Naive thymus-derived CD4-positive, alpha-beta T cell (primary cell): ENCODE measurements at regions not wholly inside any gene's neighbourhood (a gene's known extent, or its start where the extent isn't known, plus 50 kb on each side); places are given as distances from the start of the nearest gene placed in this dataset.
A peak's percentile ranks its signal among the peaks of the same experiment; 100 is the strongest.
"Not testable (repeated sequence)": the region's sequence is repeated elsewhere in the genome, so short reads cannot be mapped to it uniquely, and the experiment has no call there.

Experiments
- ATAC-seq: fragments of 150-1000 bp; cut with Tn5 transposase; 2 replicates; pipeline ENCODE4 v1.10.0; 2021; ENCODE audit warnings: mild to moderate bottlenecking, moderate library complexity
- CTCF ChIA-PET: fragments of 350-600 bp; sonication (Branson Sonifier 250); formaldehyde crosslinking; loops from one replicate; lab custom pipeline; 2021; ENCODE audit warnings: antibody characterized with exemption; lab: Charles Lee
- POLR2A ChIA-PET: fragments of 350-600 bp; sonication (Branson Sonifier 250); formaldehyde crosslinking; loops from one replicate; lab custom pipeline; 2021; ENCODE audit warnings: antibody characterized with exemption, inconsistent platforms; lab: Charles Lee
- DNase-seq, 9 donors: peaks; one replicate each; pipeline versions ENCODE4 v3.0.0 to v3.0.0-alpha.2; 2020 to 2022; ENCODE audit warnings: mixed read lengths in 1 of 9
- H3K27ac ChIP-seq: one replicate; pipeline ENCODE4 v1.7.0; 2013; ENCODE audit warnings: mild to moderate bottlenecking, low read depth, low read length, moderate library complexity
- H3K27me3 ChIP-seq, 2 donors: one replicate each; pipeline ENCODE4 v1.7.0; 2013; ENCODE audit warnings: low read length in 2 of 2, mild to moderate bottlenecking in 2 of 2, moderate library complexity in 2 of 2; ENCODE audit not compliant: control insufficient read depth in 2 of 2, insufficient read depth in 2 of 2
- H3K36me3 ChIP-seq, 3 experiments: 1 replicate in 2 of 3; 2 replicates in 1 of 3; pipeline ENCODE4 v1.7.0; 2013; ENCODE audit warnings: low read length in 3 of 3, mild to moderate bottlenecking in 3 of 3, moderate library complexity in 1 of 3; ENCODE audit not compliant: insufficient read depth in 3 of 3, control insufficient read depth in 2 of 3
- H3K4me1 ChIP-seq, 2 donors: one replicate each; pipeline ENCODE4 v1.7.0; 2013; ENCODE audit warnings: low read length in 2 of 2, mild to moderate bottlenecking in 2 of 2, moderate library complexity in 1 of 2; ENCODE audit not compliant: control insufficient read depth in 2 of 2, insufficient read depth in 2 of 2
- H3K4me3 ChIP-seq: 2 replicates; pipeline ENCODE4 v1.7.0; 2013; ENCODE audit warnings: mild to moderate bottlenecking, low read length
- H3K9me3 ChIP-seq, 3 experiments: 1 replicate in 2 of 3; 2 replicates in 1 of 3; pipeline ENCODE4 v1.7.0; 2013; ENCODE audit warnings: low read length in 3 of 3; ENCODE audit not compliant: control insufficient read depth in 2 of 3
- H3K27ac Mint-ChIP-seq, 9 donors: one replicate each; pipeline ENCODE4 v1.8.0; 2020 to 2022; ENCODE audit warnings: mixed read lengths in 9 of 9, mild to moderate bottlenecking in 8 of 9, moderate library complexity in 5 of 9, inconsistent platforms in 2 of 9
- H3K27me3 Mint-ChIP-seq, 5 donors: one replicate each; pipeline ENCODE4 v1.8.0; 2021 to 2022; ENCODE audit warnings: mixed read lengths in 5 of 5, mild to moderate bottlenecking in 1 of 5
- H3K36me3 Mint-ChIP-seq, 5 donors: one replicate each; pipeline ENCODE4 v1.8.0; 2020 to 2022; ENCODE audit warnings: mixed read lengths in 5 of 5, mild to moderate bottlenecking in 3 of 5, inconsistent platforms in 1 of 5
- H3K4me1 Mint-ChIP-seq, 7 donors: one replicate each; pipeline ENCODE4 v1.8.0; 2020 to 2022; ENCODE audit warnings: mixed read lengths in 7 of 7, mild to moderate bottlenecking in 3 of 7, inconsistent platforms in 1 of 7
- H3K4me3 Mint-ChIP-seq, 10 donors: one replicate each; pipeline ENCODE4 v1.8.0; 2020 to 2022; ENCODE audit warnings: mild to moderate bottlenecking in 10 of 10, mixed read lengths in 10 of 10, moderate library complexity in 6 of 10, inconsistent platforms in 2 of 10
- H3K9me3 Mint-ChIP-seq, 11 donors: one replicate each; pipeline ENCODE4 v1.8.0; 2020 to 2022; ENCODE audit warnings: mixed read lengths in 11 of 11, mild to moderate bottlenecking in 4 of 11, inconsistent platforms in 1 of 11, moderate library complexity in 1 of 11
- intact Hi-C, 2 donors: fragments of 100-400 bp; cut with micrococcal nuclease; formaldehyde crosslinking; loops; one replicate each; pipeline ENCODE4 v1.15.1; 2023

GRCh38 chrX:1093586-1094421 is 118.6 kb downstream of the CRLF2 start:
- H3K9me3 Mint-ChIP-seq: peaks cover 0 to 12% (median 9%) of the 10 kb centered on the region in 11 donors
- ChIA-PET POLR2A (no interaction called here), CTCF (no interaction called here)
- ATAC-seq (peak; percentile 14), DNase-seq (peak in 1 of 9 donors; percentile 22)
- Histone ChIP-seq H3K36me3 (no peaks in the 10 kb centered on the region), H3K4me1 (no peaks in the 10 kb centered on the region), H3K9me3 (peaks cover 0 to 9% (median 6%) of the 10 kb centered on the region in 3 experiments), H3K27ac (peak overlapping the region; percentile 56), H3K27me3 (no peaks in the 10 kb centered on the region), H3K4me3 (peak overlapping the region; percentile 13)
- H3K4me3 Mint-ChIP-seq: peak overlapping the region; percentile 63 to 87 (median 78)
- intact Hi-C loops: loop anchor here in 1 of 2 donors (5.0 to 10.0 kb wide), 2 partner anchors 71 to 113 kb away; no protein-coding TSS in a partner anchor
- H3K36me3 Mint-ChIP-seq: no peaks in the 10 kb centered on the region
- H3K27ac Mint-ChIP-seq: peak overlapping the region; percentile 72 to 97 (median 89)
- peaks cover 0 to 3% (median 1%) of the 10 kb centered on the region in 5 donors for H3K27me3 Mint-ChIP-seq
- peaks cover 0 to 22% (median 14%) of the 10 kb centered on the region in 7 donors for H3K4me1 Mint-ChIP-seq

- peaks cover 0 to 9% (median 6%) of the 10 kb centered on the region in 3 experiments for H3K9me3 ChIP-seq
- ChIA-PET POLR2A (no interaction called here), CTCF (no interaction called here)
- ATAC-seq (peak; percentile 87), DNase-seq (peak in 8 of 9 donors; percentile 41 to 77 (median 62))
- peak overlapping the region; percentile 13 for H3K4me3 ChIP-seq
- Mint-ChIP-seq H3K9me3 (peaks cover 0 to 12% (median 9%) of the 10 kb centered on the region in 11 donors), H3K4me1 (peaks cover 0 to 22% (median 14%) of the 10 kb centered on the region in 7 donors), H3K36me3 (no peaks in the 10 kb centered on the region), H3K4me3 (peak overlapping the region; percentile 63 to 87 (median 78)), H3K27me3 (peaks cover 0 to 3% (median 0%) of the 10 kb centered on the region in 5 donors), H3K27ac (peak overlapping the region; percentile 72 to 97 (median 89))
- H3K4me1 ChIP-seq: no peaks in the 10 kb centered on the region
- intact Hi-C loops: loop anchor here in 1 of 2 donors (5.0 to 10.0 kb wide), 2 partner anchors 72 to 114 kb away; no protein-coding TSS in a partner anchor
- no peaks in the 10 kb centered on the region for H3K36me3 ChIP-seq
- no peaks in the 10 kb centered on the region for H3K27me3 ChIP-seq
- H3K27ac ChIP-seq: peak overlapping the region; percentile 56
These were observed 119.3 kb downstream of the CRLF2 start for GRCh38 chrX:1093121-1093520.

GRCh38 chrX:1086444-1087409 is 125.7 kb downstream of the CRLF2 start:
- Histone ChIP-seq H3K27me3 (no peaks in the 10 kb centered on the region), H3K36me3 (no peaks in the 10 kb centered on the region), H3K4me1 (no peaks in the 10 kb centered on the region), H3K4me3 (no peak overlapping the region), H3K27ac (no peak overlapping the region), H3K9me3 (no peaks in the 10 kb centered on the region)
- Mint-ChIP-seq H3K4me1 (peaks cover 0 to 5% (median 0%) of the 10 kb centered on the region in 7 donors), H3K9me3 (peaks cover 9 to 26% (median 21%) of the 10 kb centered on the region in 11 donors), H3K27ac (no peak overlapping the region), H3K27me3 (peaks cover 2 to 30% (median 27%) of the 10 kb centered on the region in 5 donors), H3K4me3 (no peak overlapping the region), H3K36me3 (peaks cover 0 to 18% (median 4%) of the 10 kb centered on the region in 5 donors)
- DNase-seq (no peak), ATAC-seq (peak; percentile 27)
- intact Hi-C loops: no loop called here
- ChIA-PET CTCF (no interaction called here), POLR2A (no interaction called here)

DNA sequence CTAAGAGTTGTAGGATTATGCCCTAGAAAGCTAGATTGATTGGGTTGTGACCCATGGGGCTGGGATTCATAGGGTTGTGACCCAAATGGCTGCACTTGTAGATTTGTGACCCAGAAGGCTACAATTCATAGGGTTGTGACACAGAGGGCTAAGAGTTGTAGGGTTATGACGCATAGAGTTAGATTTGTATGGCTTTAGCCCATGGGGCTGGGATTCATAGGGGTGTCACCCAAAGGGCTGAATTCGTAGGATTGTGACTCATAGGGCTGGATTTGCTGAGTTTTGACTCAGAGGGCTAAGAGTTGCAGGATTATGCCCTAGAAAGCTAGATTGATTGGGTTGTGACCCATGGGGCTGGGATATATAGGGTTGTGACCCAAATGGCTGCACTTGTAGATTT is 126.6 kb downstream of the CRLF2 start:
- ATAC-seq, CTCF ChIA-PET, H3K27me3 ChIP-seq, H3K27ac Mint-ChIP-seq, H3K4me1 ChIP-seq, intact Hi-C loops, H3K4me1 Mint-ChIP-seq, DNase-seq, H3K4me3 Mint-ChIP-seq, H3K36me3 ChIP-seq, POLR2A ChIA-PET, H3K4me3 ChIP-seq, H3K9me3 ChIP-seq, H3K27ac ChIP-seq: not testable (repeated sequence)
- Mint-ChIP-seq H3K27me3 (peaks cover 2 to 30% (median 29%) of the 10 kb centered on the region in 5 donors), H3K36me3 (peaks cover 0 to 18% (median 4%) of the 10 kb centered on the region in 5 donors), H3K9me3 (peaks cover 9 to 27% (median 21%) of the 10 kb centered on the region in 11 donors)

GRCh38 chrX:1084689-1085088 is 127.8 kb downstream of the CRLF2 start:
- no peak for DNase-seq
- H3K27me3 Mint-ChIP-seq: peaks cover 2 to 30% (median 29%) of the 10 kb centered on the region in 5 donors
- no peak overlapping the region for H3K27ac ChIP-seq
- peaks cover 0 to 18% (median 4%) of the 10 kb centered on the region in 5 donors for H3K36me3 Mint-ChIP-seq
- no peak overlapping the region for H3K4me3 Mint-ChIP-seq
- no peak overlapping the region for H3K27ac Mint-ChIP-seq
- H3K4me3 ChIP-seq: no peak overlapping the region
- no peaks in the 10 kb centered on the region for H3K27me3 ChIP-seq
- no peaks in the 10 kb centered on the region for H3K4me1 ChIP-seq
- no peaks in the 10 kb centered on the region for H3K36me3 ChIP-seq
- ChIA-PET POLR2A (no interaction called here), CTCF (no interaction called here)
- intact Hi-C loops: no loop called here
- no peaks in the 10 kb centered on the region for H3K9me3 ChIP-seq
- H3K9me3 Mint-ChIP-seq: peaks cover 9 to 27% (median 21%) of the 10 kb centered on the region in 11 donors
- H3K4me1 Mint-ChIP-seq: peaks cover 0 to 5% (median 0%) of the 10 kb centered on the region in 7 donors
- ATAC-seq: no peak
